HepG2 (cell line): ENCODE measurements at regions not wholly inside any gene's neighbourhood (a gene's known extent, or its start where the extent isn't known, plus 50 kb on each side); places are given as distances from the start of the nearest gene placed in this dataset.

ENCODE experiments used
- ADNP ChIP-seq: sonication (generic); formaldehyde crosslinking; IDR thresholded peaks from 2 replicates; pipeline ENCODE4 v1.4.0; 2020; ENCODE audit warnings: missing genetic modification reagents
- ARHGAP35 ChIP-seq: sonication (generic); formaldehyde crosslinking; IDR thresholded peaks from 2 replicates; pipeline ENCODE4 v1.9.0; 2022; ENCODE audit warnings: mild to moderate bottlenecking, inconsistent platforms, moderate library complexity, missing genetic modification reagents, borderline replicate concordance
- ATF5 ChIP-seq: sonication (generic); formaldehyde crosslinking; IDR thresholded peaks from 2 replicates; pipeline ENCODE4 v1.4.0; 2020; ENCODE audit warnings: mild to moderate bottlenecking, low read depth, missing genetic modification reagents
- CTCF ChIP-seq: sonication (generic); formaldehyde crosslinking; IDR thresholded peaks from 2 replicates; pipeline ENCODE4 v1.5.0; 2020; ENCODE audit warnings: mild to moderate bottlenecking, missing genetic modification reagents, moderate library complexity
- DDIT3 ChIP-seq: sonication (generic); formaldehyde crosslinking; IDR thresholded peaks from 2 replicates; pipeline ENCODE4 v1.4.0; 2020; ENCODE audit warnings: mild to moderate bottlenecking, missing genetic modification reagents
- GABPA ChIP-seq, 2 experiments: IDR thresholded peaks; 2 replicates each; pipeline ENCODE4 v1.6.1; 2011 to 2016; ENCODE audit warnings: low read depth in 2 of 2, low read length in 1 of 2, missing biosample characterization in 1 of 2, missing genetic modification characterization in 1 of 2
- MNT ChIP-seq: fragments of 450-650 bp; IDR thresholded peaks from 2 replicates; pipeline ENCODE4 v1.6.1; 2016
- NFRKB ChIP-seq: fragments of 450-650 bp; IDR thresholded peaks from 2 replicates; pipeline ENCODE4 v1.6.1; 2017
- TCF12 ChIP-seq, 2 experiments: fragments of 450-650 bp in 1 of 2; sonication (generic) in 1 of 2; formaldehyde crosslinking in 1 of 2; IDR thresholded peaks; 2 replicates each; pipeline versions ENCODE4 v1.6.1 to v1.8.0; 2017 to 2022; ENCODE audit warnings: antibody characterized with exemption in 1 of 2, mild to moderate bottlenecking in 1 of 2, missing genetic modification reagents in 1 of 2, moderate library complexity in 1 of 2
- TP53 ChIP-seq: sonication (generic); formaldehyde crosslinking; conservative IDR thresholded peaks from 2 replicates; pipeline ENCODE4 v1.4.0; 2020; ENCODE audit warnings: missing genetic modification reagents
- ZBTB20 ChIP-seq: sonication (generic); formaldehyde crosslinking; IDR thresholded peaks from 2 replicates; pipeline ENCODE4 v1.8.1; 2023; ENCODE audit warnings: missing genetic modification reagents, low read depth, mild to moderate bottlenecking, borderline replicate concordance
- ZNF274 ChIP-seq: sonication (generic); formaldehyde crosslinking; IDR thresholded peaks from 2 replicates; pipeline ENCODE4 v1.5.1; 2020; ENCODE audit warnings: mild to moderate bottlenecking, missing genetic modification reagents
- ZNF740 ChIP-seq: sonication (generic); formaldehyde crosslinking; IDR thresholded peaks from 2 replicates; pipeline ENCODE4 v1.4.0; 2020; ENCODE audit warnings: missing genetic modification reagents
- ZNF878 ChIP-seq: sonication (generic); formaldehyde crosslinking; IDR thresholded peaks from 2 replicates; pipeline ENCODE4 v1.8.1; 2023; ENCODE audit warnings: mild to moderate bottlenecking, missing genetic modification reagents, moderate library complexity

- TF ChIP-seq ARHGAP35 (CRISPR knock-in tag), result no peak
- no peak for TF ChIP-seq TCF12 (IDR thresholded peaks at IDR 0.05)
- TF ChIP-seq TCF12 (CRISPR knock-in tag; IDR thresholded peaks at IDR 0.05), result no peak
- no peak for TF ChIP-seq ZNF274 (CRISPR knock-in tag)
- no peak for TF ChIP-seq MNT
- no peak for TF ChIP-seq TP53 (CRISPR knock-in tag)
- no peak for TF ChIP-seq ZBTB20 (CRISPR knock-in tag)
- no peak for TF ChIP-seq GABPA (IDR thresholded peaks at IDR 0.05; ENCODE audit: low read depth, low read length)
- no peak for TF ChIP-seq GABPA (CRISPR knock-in tag; IDR thresholded peaks at IDR 0.05; ENCODE audit: low read depth)
- no peak for TF ChIP-seq ZNF878 (CRISPR knock-in tag)
- no peak for TF ChIP-seq NFRKB
- no peak for TF ChIP-seq DDIT3 (CRISPR knock-in tag)
- TF ChIP-seq CTCF (CRISPR knock-in tag), result no peak
- TF ChIP-seq ZNF740 (CRISPR knock-in tag), result no peak
- TF ChIP-seq ATF5, result no peak
- no peak for TF ChIP-seq ADNP (CRISPR knock-in tag)
These were observed 426.7 kb upstream of the PKDCC start for GRCh38 chr2:41621095-41621494.
